HG03378 (cell line): ENCODE measurements at regions not wholly inside any gene's neighbourhood (a gene's known extent, or its start where the extent isn't known, plus 50 kb on each side); places are given as distances from the start of the nearest gene placed in this dataset.
"Not testable (repeated sequence)": the region's sequence is repeated elsewhere in the genome, so short reads cannot be mapped to it uniquely, and the experiment has no call there.

Experiments
- ATAC-seq: cut with Tn5 transposase; IDR thresholded peaks from one replicate; pipeline ENCODE4 v1.9.1; 2021; ENCODE audit warnings: mild to moderate bottlenecking, moderate library complexity; ENCODE audit not compliant: unreplicated experiment

- ATAC-seq: no peak
Observed at GRCh38 chr4:114087596-114088230, 108.3 kb upstream of the ARSJ start.

DNA sequence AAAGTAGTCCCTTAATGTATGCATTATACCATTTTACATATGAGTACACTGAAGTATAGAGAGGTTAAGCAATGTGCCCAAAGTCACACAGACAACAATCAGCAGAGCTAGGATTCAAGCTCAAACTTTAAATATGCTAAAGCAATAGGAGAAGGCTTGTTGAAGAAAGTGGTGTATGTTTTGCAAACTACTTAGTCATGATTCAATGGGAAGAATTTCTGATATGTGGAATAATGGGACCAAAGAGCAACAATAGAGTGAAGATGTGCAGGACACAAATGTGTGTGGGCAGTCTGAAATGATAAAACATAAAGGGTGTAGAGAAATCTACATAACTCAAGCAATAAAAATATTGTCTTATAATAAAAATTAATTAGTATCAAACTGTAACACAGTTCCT, 109.0 kb upstream of the ARSJ start:
- ATAC-seq: no peak

- ATAC-seq: no peak
Observed at GRCh38 chr4:114091546-114091945, 112.1 kb upstream of the ARSJ start.

DNA sequence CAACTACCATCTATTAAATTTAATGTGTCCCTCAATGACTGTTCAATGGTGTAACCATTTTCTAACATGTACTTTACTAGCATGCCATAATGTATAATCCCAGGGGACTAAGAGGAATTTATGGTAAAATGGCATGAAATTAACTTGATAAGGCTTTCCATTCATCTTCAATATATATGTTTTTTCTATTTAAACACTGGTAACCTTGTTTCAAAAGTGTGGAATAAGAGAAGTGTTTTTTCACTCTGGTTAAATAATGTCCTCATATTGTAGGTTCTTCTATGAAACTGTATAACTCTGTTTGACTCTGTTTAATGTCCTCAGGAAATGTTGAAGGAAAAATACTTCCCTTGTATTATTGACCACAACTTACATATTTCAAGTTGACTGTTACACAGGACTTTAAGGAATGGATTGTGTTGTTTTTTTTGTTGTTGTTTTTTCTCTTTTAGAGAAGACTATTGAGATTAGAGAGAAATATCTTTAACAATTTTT, 113.8 kb upstream of the ARSJ start:
- no peak for ATAC-seq

GRCh38 chr4:114100288-114101031, 121.0 kb upstream of the ARSJ start:
- no peak for ATAC-seq

GRCh38 chr4:114103908-114104307, 124.5 kb upstream of the ARSJ start:
- ATAC-seq: no peak

GRCh38 chr4:114108869-114109268, 129.4 kb upstream of the ARSJ start:
- ATAC-seq: peak; percentile 55

GRCh38 chr4:114109776-114110175, 130.3 kb upstream of the ARSJ start:
- ATAC-seq: no peak

- ATAC-seq: no peak
Observed at GRCh38 chr4:114115526-114115925, 136.1 kb upstream of the ARSJ start.

- no peak for ATAC-seq
Observed at GRCh38 chr4:114116861-114117260, 137.4 kb upstream of the ARSJ start.

GRCh38 chr4:114121221-114121620, 141.8 kb upstream of the ARSJ start:
- no peak for ATAC-seq

- ATAC-seq: no peak
Observed at GRCh38 chr4:114132199-114132598, 152.8 kb upstream of the ARSJ start.

DNA sequence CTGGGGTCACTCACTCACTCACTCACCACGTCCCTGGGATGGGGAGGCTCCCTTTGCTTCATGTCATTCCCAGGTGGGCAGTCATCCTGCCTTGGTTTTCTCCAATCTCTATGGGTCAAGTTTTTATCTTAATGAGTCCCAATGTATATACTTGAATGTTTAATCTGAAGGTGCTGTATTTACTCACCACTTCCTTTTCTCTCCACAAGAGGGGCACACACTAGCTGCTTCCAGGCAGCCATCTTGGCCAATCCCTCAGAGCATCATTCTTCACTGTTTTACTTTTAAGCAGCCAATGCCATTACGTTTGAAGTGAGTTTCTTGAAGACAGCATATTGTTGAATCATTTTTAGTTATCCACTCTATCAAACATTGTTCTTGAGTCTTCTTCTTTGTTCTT, 153.4 kb upstream of the ARSJ start:
- no peak for ATAC-seq

DNA sequence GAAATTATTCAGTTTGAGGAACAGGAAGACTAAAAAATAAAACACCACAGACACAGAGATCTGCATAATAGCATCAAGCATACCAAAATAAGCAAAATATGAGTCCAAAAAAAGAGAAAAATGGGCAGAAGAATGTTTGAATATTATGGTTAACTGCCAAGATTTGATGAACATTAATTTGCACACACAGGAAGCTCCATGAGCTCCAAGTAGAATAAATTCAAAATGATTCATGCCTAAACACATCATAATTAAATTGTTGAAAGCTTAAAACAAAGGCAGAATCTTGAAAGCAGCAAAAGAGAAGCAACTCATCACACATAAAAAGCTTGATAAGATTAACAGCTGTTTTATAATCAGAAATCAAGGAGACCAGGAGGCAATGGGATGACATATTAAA, 156.6 kb upstream of the ARSJ start:
- ATAC-seq: no peak

DNA sequence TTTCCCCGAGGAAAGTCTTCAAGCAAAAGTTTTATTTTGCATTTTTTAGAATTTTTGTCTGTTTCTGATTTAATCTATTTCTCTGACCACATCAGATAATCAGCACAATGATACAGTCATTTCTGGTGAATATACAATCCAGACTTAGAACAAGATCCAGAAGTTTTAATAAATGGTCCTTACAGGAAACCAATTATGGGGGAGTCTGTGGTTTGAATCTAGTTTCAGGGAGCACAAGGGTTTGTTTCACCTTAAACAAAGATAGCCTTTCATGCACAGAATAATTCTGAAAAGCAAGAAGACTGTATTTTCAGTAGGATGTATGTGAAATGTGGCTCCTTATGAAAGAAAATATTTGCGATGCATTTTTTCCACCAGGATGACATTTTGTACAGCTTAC, 158.5 kb upstream of the ARSJ start:
- no peak for ATAC-seq

- ATAC-seq: no peak
Observed at GRCh38 chr4:114146947-114147618, 167.6 kb upstream of the ARSJ start.

DNA sequence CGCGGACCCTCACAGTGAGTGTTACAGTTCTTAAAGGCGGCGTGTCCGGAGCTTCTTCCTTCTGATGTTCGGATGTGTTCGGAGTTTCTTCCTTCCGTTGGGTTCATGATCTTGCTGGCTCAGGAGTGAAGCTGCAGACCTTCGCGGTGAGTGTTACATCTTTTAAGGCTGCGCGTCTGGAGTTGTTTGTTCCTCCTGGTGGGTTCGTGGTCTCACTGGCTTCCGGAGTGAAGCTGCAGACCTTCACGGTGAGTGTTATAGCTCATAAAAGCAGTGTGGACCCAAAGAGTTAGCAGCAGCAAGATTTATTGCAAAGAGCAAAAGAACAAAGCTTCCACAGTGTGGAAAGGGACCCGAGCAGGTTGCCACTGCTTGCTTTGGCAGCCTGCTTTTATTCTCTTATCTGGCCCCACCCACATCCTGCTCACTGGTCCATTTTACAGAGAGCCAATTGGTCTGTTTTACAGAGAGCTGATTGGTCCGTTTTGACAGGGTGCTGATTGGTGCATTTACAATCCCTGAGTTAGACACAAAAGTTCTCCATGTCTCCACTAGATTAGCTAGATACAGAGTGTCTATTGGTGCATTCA, 168.3 kb upstream of the ARSJ start:
- ATAC-seq: not testable (repeated sequence)

DNA sequence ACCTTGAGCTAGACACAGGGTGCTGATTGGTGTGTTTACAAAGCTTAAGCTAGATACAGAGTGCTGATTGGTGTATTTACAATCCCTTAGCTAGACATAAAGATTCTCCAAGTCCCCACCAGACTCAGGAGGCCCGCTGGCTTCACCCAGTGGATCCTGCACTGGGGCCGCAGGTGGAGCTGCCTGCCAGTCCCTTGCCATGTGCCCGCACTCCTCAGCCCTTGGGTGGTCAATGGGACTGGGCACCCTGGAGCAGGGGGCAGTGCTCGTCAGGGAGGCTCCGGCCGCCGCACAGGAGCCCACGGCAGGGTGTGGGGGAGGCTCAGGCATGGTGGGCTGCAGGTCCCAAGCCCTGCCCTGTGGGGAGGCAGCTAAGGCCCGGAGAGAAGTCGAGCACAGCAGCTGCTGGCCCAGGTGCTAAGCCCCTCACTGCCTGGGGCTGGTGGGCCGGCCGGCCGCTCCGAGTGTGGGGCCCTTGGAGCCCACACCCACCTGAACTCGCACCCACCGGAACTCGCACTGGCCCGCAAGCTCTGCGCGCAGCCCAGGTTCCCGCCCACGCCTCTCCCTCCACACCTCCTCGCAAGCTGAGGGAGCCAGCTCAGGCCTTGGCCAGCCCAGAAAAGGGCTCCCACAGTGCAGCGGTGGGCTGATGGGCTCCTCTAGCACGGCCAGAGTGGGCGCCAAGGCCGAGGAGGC, 169.1 kb upstream of the ARSJ start:
- ATAC-seq: not testable (repeated sequence)

DNA sequence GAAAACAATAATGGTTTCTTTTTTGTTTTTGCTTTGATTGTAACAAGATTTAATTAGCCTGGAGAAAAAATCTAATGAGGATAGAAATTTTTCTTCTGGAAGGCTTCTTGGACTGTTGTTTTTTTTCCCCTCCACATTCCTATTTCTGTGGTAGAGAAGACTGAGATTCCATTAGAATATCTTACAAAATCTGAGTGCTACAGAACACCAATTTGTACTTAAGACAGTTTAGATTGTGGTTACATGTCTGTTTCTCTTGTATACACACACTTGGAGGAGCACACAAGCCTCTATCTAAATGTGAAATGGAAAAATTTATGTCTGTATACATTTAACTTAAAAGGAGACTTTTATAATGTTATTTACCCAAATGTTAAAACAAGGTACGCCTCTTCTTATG, 176.9 kb upstream of the ARSJ start:
- no peak for ATAC-seq

DNA sequence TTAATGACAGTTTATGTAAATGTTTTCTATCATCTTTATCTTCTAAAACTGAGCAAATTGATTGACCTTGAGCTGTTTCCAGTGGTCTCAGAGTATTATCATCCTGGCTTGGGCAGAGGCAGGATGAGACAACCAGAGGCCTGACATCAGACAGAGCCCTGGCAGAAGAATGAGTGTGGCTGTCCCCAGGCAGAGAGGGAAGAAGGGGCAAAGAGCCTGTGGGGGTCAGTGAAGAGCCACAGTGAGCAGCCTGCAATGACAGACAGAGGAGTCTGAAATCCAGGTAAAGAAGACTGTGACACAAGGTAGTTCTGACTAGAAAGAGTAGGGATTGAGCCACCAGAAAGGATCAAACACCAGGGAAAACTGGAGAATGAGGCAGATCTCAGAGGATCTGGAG, 182.4 kb upstream of the ARSJ start:
- ATAC-seq: no peak

DNA sequence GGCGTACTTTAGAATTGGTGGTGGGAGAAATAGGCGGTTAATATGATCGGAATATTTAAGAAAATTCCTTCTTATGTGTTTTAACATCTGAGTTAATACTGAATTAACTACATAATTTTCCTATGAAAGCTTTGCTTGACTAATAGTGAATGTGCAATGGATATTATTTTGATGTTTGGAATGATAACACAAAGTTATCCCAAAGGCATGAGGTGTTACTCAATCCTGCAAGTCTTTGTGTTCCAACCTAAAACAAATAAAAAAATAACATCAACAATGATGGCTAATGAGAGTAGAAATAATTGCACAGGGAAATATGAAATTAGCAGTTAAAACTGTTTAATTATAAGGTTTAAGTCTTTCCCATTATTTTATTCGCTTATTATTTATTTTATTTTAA, 183.6 kb upstream of the ARSJ start:
- no peak for ATAC-seq
